NOMO-1 treated with DMSO at 0.1 percent for 48 hours (cell line): ENCODE measurements at regions not wholly inside any gene's neighbourhood (a gene's known extent, or its start where the extent isn't known, plus 50 kb on each side); places are given as distances from the start of the nearest gene placed in this dataset.
"Not testable (repeated sequence)": the region's sequence is repeated elsewhere in the genome, so short reads cannot be mapped to it uniquely, and the experiment has no call there.

Experiments used
- DNase-seq: peaks from one replicate; lab custom pipeline; 2025; ENCODE audit not compliant: unreplicated experiment; lab: John Stamatoyannopoulos, UW

GRCh38 chr6:140790109-140790508 lies 1342.6 kb upstream of the GJE1 start:
- DNase-seq: no peak

- DNase-seq: no peak
Measured at GRCh38 chr6:140789466-140789865, 1343.3 kb upstream of the GJE1 start.

GRCh38 chr6:140785926-140786325 lies 1346.8 kb upstream of the GJE1 start:
- no peak for DNase-seq

- DNase-seq: no peak
Measured at GRCh38 chr6:140784573-140784972, 1348.2 kb upstream of the GJE1 start.

GRCh38 chr6:140783504-140783903 lies 1349.2 kb upstream of the GJE1 start:
- not testable (repeated sequence) for DNase-seq

- DNase-seq: no peak
Measured at GRCh38 chr6:140782941-140783340, 1349.8 kb upstream of the GJE1 start.

- DNase-seq: no peak
Measured at GRCh38 chr6:140779991-140780596, 1352.6 kb upstream of the GJE1 start.

- DNase-seq: no peak
Measured at GRCh38 chr6:140779341-140779740, 1353.4 kb upstream of the GJE1 start.

GRCh38 chr6:140777780-140778179 lies 1354.9 kb upstream of the GJE1 start:
- no peak for DNase-seq

GRCh38 chr6:140775061-140775460 lies 1357.7 kb upstream of the GJE1 start:
- DNase-seq: no peak

GRCh38 chr6:140774080-140774505 lies 1358.6 kb upstream of the GJE1 start:
- peak; percentile 9 for DNase-seq

- DNase-seq: no peak
Measured at GRCh38 chr6:140773276-140773675, 1359.4 kb upstream of the GJE1 start.

- DNase-seq: no peak
Measured at GRCh38 chr6:140772576-140772975, 1360.1 kb upstream of the GJE1 start.

- DNase-seq: no peak
Measured at GRCh38 chr6:140768133-140768532, 1364.6 kb upstream of the GJE1 start.

- DNase-seq: no peak
Measured at GRCh38 chr6:140766999-140767398, 1365.7 kb upstream of the GJE1 start.

GRCh38 chr6:140758169-140758877 lies 1374.4 kb upstream of the GJE1 start:
- DNase-seq: no peak

- no peak for DNase-seq
Measured at GRCh38 chr6:140752234-140752633, 1377.8 kb upstream of the CITED2 start.

GRCh38 chr6:140747114-140747513 lies 1372.7 kb upstream of the CITED2 start:
- no peak for DNase-seq

GRCh38 chr6:140744659-140745320 lies 1370.3 kb upstream of the CITED2 start:
- DNase-seq: no peak

- DNase-seq: no peak
Measured at GRCh38 chr6:140736231-140736630, 1361.8 kb upstream of the CITED2 start.

GRCh38 chr6:140732991-140733390 lies 1358.5 kb upstream of the CITED2 start:
- no peak for DNase-seq

GRCh38 chr6:140732155-140732554 lies 1357.7 kb upstream of the CITED2 start:
- no peak for DNase-seq
